ENCODE measurements at regions not wholly inside any gene's neighbourhood (a gene's known extent, or its start where the extent isn't known, plus 50 kb on each side); places are given as distances from the start of the nearest gene placed in this dataset.
"Not testable (repeated sequence)": the region's sequence is repeated elsewhere in the genome, so short reads cannot be mapped to it uniquely, and the experiment has no call there.

GRCh38 chr16:29267891-29268290, 138.6 kb downstream of the NPIPB11 start:
- not testable (repeated sequence) for TF ChIP-seq CTCF (conservative IDR thresholded peaks at IDR 0.05; ENCODE audit: low read length); EZH2phosphoT487 (IDR thresholded peaks at IDR 0.05; ENCODE audit: borderline replicate concordance, low read depth, low read length)
